ENCODE measurements at regions not wholly inside any gene's neighbourhood (a gene's known extent, or its start where the extent isn't known, plus 50 kb on each side); places are given as distances from the start of the nearest gene placed in this dataset.
"Not testable (repeated sequence)": the region's sequence is repeated elsewhere in the genome, so short reads cannot be mapped to it uniquely, and the experiment has no call there.

DNA sequence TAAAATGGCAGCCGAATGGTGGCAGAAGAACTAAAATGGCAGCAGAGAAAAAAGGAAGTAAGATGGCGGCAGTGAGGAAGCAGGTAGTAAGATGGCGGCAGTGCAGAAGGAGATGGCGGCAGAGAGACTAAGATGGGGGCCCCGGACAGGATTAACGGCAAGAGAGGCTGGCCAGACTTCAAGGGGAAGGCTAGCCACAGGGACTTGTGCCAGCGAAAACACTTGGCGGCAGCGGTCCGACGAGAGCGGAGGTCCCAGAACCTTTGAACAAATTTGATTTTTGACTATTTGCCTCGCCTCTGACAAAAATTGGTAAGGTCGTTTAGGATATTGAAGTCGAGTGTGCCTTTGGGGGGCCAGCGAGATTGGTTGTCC, 639.4 kb upstream of the DPP6 start:
- not testable (repeated sequence) for H2AFZ ChIP-seq (ENCODE audit: low read depth, low read length); H3K9ac ChIP-seq (ENCODE audit: low read length); H3K36me3 ChIP-seq (ENCODE audit: insufficient read depth, low read length); H3F3A ChIP-seq (ENCODE audit: insufficient read depth, low read length, poor library complexity, severe bottlenecking); H3K27ac ChIP-seq (ENCODE audit: low read length); H3K9me2 ChIP-seq (ENCODE audit: insufficient read depth, low read length); H3K79me2 ChIP-seq (replicated peaks; ENCODE audit: insufficient read depth, low read length); H4K20me1 ChIP-seq (ENCODE audit: insufficient read depth); H3K27me3 ChIP-seq (ENCODE audit: insufficient read depth, low read depth, low read length); H3K4me2 ChIP-seq (ENCODE audit: low read length); H3K9me3 ChIP-seq (ENCODE audit: low read length); H3K4me3 ChIP-seq (ENCODE audit: low read length)

DNA sequence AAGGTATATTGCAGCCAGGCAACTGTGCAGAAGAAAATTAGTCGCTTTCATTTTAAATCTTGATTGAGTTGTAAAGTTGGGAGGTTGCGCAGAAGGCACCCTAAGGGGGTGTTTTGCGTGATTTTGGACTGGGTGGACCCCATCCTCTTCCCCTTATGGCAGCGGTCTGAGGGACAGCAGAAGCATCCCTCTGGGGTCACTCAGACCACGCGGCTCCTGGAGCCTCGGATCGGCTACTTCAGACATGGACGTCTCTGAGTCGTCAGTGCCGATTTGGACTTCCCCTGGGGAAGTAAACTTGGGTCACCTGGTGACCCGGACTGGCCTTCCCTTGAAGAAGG, 639.0 kb upstream of the DPP6 start:
- Histone ChIP-seq H3K9me3 (ENCODE audit: low read length) (peaks cover 3% of the 10 kb centered on the region), H3K79me2 (replicated peaks; ENCODE audit: insufficient read depth, low read length) (no peaks in the 10 kb centered on the region)
- TF ChIP-seq MXI1 (conservative IDR thresholded peaks at IDR 0.05; ENCODE audit: poor library complexity, severe bottlenecking) (no peak), POLR2AphosphoS5 (IDR thresholded peaks at IDR 0.05) (no peak), SMC3 (conservative IDR thresholded peaks at IDR 0.05; ENCODE audit: poor library complexity) (no peak), RAD21 (conservative IDR thresholded peaks at IDR 0.05) (no peak), EZH2 (IDR thresholded peaks at IDR 0.05; ENCODE audit: borderline replicate concordance, insufficient read depth, low read length, poor library complexity, severe bottlenecking) (no peak), EP300 (conservative IDR thresholded peaks at IDR 0.05; ENCODE audit: poor library complexity, severe bottlenecking) (no peak), TAF1 (IDR thresholded peaks at IDR 0.05; ENCODE audit: low read depth) (no peak)
- TF ChIP-seq, protein P1, sequence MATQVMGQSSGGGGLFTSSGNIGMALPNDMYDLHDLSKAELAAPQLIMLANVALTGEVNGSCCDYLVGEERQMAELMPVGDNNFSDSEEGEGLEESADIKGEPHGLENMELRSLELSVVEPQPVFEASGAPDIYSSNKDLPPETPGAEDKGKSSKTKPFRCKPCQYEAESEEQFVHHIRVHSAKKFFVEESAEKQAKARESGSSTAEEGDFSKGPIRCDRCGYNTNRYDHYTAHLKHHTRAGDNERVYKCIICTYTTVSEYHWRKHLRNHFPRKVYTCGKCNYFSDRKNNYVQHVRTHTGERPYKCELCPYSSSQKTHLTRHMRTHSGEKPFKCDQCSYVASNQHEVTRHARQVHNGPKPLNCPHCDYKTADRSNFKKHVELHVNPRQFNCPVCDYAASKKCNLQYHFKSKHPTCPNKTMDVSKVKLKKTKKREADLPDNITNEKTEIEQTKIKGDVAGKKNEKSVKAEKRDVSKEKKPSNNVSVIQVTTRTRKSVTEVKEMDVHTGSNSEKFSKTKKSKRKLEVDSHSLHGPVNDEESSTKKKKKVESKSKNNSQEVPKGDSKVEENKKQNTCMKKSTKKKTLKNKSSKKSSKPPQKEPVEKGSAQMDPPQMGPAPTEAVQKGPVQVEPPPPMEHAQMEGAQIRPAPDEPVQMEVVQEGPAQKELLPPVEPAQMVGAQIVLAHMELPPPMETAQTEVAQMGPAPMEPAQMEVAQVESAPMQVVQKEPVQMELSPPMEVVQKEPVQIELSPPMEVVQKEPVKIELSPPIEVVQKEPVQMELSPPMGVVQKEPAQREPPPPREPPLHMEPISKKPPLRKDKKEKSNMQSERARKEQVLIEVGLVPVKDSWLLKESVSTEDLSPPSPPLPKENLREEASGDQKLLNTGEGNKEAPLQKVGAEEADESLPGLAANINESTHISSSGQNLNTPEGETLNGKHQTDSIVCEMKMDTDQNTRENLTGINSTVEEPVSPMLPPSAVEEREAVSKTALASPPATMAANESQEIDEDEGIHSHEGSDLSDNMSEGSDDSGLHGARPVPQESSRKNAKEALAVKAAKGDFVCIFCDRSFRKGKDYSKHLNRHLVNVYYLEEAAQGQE (IDR thresholded peaks at IDR 0.05; ENCODE audit: borderline replicate concordance): no peak
- TF ChIP-seq, protein P2, sequence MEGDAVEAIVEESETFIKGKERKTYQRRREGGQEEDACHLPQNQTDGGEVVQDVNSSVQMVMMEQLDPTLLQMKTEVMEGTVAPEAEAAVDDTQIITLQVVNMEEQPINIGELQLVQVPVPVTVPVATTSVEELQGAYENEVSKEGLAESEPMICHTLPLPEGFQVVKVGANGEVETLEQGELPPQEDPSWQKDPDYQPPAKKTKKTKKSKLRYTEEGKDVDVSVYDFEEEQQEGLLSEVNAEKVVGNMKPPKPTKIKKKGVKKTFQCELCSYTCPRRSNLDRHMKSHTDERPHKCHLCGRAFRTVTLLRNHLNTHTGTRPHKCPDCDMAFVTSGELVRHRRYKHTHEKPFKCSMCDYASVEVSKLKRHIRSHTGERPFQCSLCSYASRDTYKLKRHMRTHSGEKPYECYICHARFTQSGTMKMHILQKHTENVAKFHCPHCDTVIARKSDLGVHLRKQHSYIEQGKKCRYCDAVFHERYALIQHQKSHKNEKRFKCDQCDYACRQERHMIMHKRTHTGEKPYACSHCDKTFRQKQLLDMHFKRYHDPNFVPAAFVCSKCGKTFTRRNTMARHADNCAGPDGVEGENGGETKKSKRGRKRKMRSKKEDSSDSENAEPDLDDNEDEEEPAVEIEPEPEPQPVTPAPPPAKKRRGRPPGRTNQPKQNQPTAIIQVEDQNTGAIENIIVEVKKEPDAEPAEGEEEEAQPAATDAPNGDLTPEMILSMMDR (IDR thresholded peaks at IDR 0.05; ENCODE audit: poor library complexity, severe bottlenecking): no peak

More for the DNA sequence above, 639.0 kb upstream of the DPP6 start:
- Histone ChIP-seq H2AFZ (ENCODE audit: low read depth, low read length) (no peak overlapping the region), H3K9me2 (ENCODE audit: insufficient read depth, low read length) (no peaks in the 10 kb centered on the region), H3K27ac (ENCODE audit: low read length) (no peak overlapping the region), H3F3A (ENCODE audit: insufficient read depth, low read length, poor library complexity, severe bottlenecking) (no peaks in the 10 kb centered on the region), H3K4me2 (ENCODE audit: low read length) (no peak overlapping the region), H4K20me1 (ENCODE audit: insufficient read depth) (no peaks in the 10 kb centered on the region), H3K36me3 (ENCODE audit: insufficient read depth, low read length) (no peaks in the 10 kb centered on the region), H3K9ac (ENCODE audit: low read length) (no peak overlapping the region), H3K27me3 (ENCODE audit: insufficient read depth, low read depth, low read length) (no peaks in the 10 kb centered on the region), H3K4me3 (ENCODE audit: low read length) (no peak overlapping the region)
